Neural progenitor cell (in vitro differentiated cells): ENCODE measurements at regions not wholly inside any gene's neighbourhood (a gene's known extent, or its start where the extent isn't known, plus 50 kb on each side); places are given as distances from the start of the nearest gene placed in this dataset.

ENCODE experiments used
- DNase-seq: peaks from one replicate; pipeline ENCODE4 v3.0.0-alpha.2; 2016; ENCODE audit warnings: low spot score
- H2AFZ ChIP-seq: fragments of 200-600 bp; sonication (generic); replicated peaks from 2 replicates; pipeline ENCODE4 v1.6.1; 2016; ENCODE audit warnings: antibody characterized with exemption
- H3F3A ChIP-seq: fragments of 200-600 bp; sonication (generic); 2 replicates; pipeline ENCODE4 v1.6.1; 2016; ENCODE audit warnings: antibody characterized with exemption, low read depth
- H3K27ac ChIP-seq: fragments of 200-600 bp; sonication (generic); 2 replicates; pipeline ENCODE4 v1.5.1; 2016; ENCODE audit warnings: mild to moderate bottlenecking
- H3K27me3 ChIP-seq: fragments of 200-600 bp; sonication (generic); 2 replicates; pipeline ENCODE4 v1.6.1; 2016; ENCODE audit warnings: mild to moderate bottlenecking, moderate library complexity
- H3K36me3 ChIP-seq: fragments of 200-600 bp; sonication (generic); 2 replicates; pipeline ENCODE4 v1.5.1; 2016
- H3K4me1 ChIP-seq: fragments of 200-600 bp; sonication (generic); 2 replicates; pipeline ENCODE4 v1.6.1; 2016; ENCODE audit warnings: mixed run types
- H3K4me2 ChIP-seq: fragments of 200-600 bp; sonication (generic); 2 replicates; pipeline ENCODE4 v1.6.1; 2016
- H3K4me3 ChIP-seq: fragments of 200-600 bp; sonication (generic); 2 replicates; pipeline ENCODE4 v1.5.1; 2016
- H3K79me2 ChIP-seq: fragments of 200-600 bp; sonication (generic); 2 replicates; pipeline ENCODE4 v1.6.1; 2016; ENCODE audit warnings: low read depth
- H3K9ac ChIP-seq: fragments of 200-600 bp; sonication (generic); 2 replicates; pipeline ENCODE4 v1.6.1; 2016
- H3K9me3 ChIP-seq: fragments of 200-600 bp; sonication (generic); 2 replicates; pipeline ENCODE4 v1.5.1; 2016; ENCODE audit warnings: low read depth
- H4K20me1 ChIP-seq: fragments of 200-600 bp; sonication (generic); 2 replicates; pipeline ENCODE4 v1.6.1; 2016; ENCODE audit warnings: low read depth
- H3K27ac Mint-ChIP-seq: 3 replicates; pipeline ENCODE4 v1.8.0; 2021; ENCODE audit warnings: mixed read lengths
- H3K27me3 Mint-ChIP-seq: 2 replicates; pipeline ENCODE4 v1.8.0; 2022; ENCODE audit warnings: low read depth, mild to moderate bottlenecking, inconsistent platforms, moderate library complexity, mixed read lengths; ENCODE audit not compliant: insufficient read depth
- H3K36me3 Mint-ChIP-seq: 3 replicates; pipeline ENCODE4 v1.8.0; 2021; ENCODE audit warnings: mixed read lengths
- H3K4me1 Mint-ChIP-seq: 3 replicates; pipeline ENCODE4 v1.8.0; 2021; ENCODE audit warnings: mixed read lengths
- H3K4me3 Mint-ChIP-seq: 3 replicates; pipeline ENCODE4 v1.8.0; 2021; ENCODE audit warnings: mild to moderate bottlenecking, moderate library complexity, mixed read lengths
- H3K9me3 Mint-ChIP-seq: 3 replicates; pipeline ENCODE4 v1.8.0; 2020; ENCODE audit warnings: mixed read lengths
- CTCF ChIP-seq: fragments of 200-600 bp; sonication (generic); IDR thresholded peaks from 2 replicates; pipeline ENCODE4 v1.5.1; 2017; ENCODE audit warnings: antibody characterized with exemption, mild to moderate bottlenecking
- EZH2 ChIP-seq: fragments of 200-600 bp; sonication (generic); IDR thresholded peaks from 2 replicates; pipeline ENCODE4 v1.6.1; 2017; ENCODE audit warnings: antibody characterized with exemption, mild to moderate bottlenecking, moderate library complexity
- EZH2phosphoT487 ChIP-seq: fragments of 200-600 bp; sonication (generic); IDR thresholded peaks from 2 replicates; pipeline ENCODE4 v1.6.1; 2017; ENCODE audit warnings: antibody characterized with exemption

- H3K36me3 Mint-ChIP-seq, result peaks cover 2% of the 10 kb centered on the region
- H3F3A ChIP-seq, result no peaks in the 10 kb centered on the region
- no peak overlapping the region for H3K27ac ChIP-seq
- H3K36me3 ChIP-seq, result no peaks in the 10 kb centered on the region
- peaks cover 4% of the 10 kb centered on the region for H3K9me3 Mint-ChIP-seq
- H4K20me1 ChIP-seq, result no peaks in the 10 kb centered on the region
- H3K4me1 Mint-ChIP-seq, result peaks cover 30% of the 10 kb centered on the region
- H3K27me3 ChIP-seq, result peaks cover 73% of the 10 kb centered on the region
- peaks cover 8% of the 10 kb centered on the region for H3K4me1 ChIP-seq
- no peaks in the 10 kb centered on the region for H3K79me2 ChIP-seq
- H3K27me3 Mint-ChIP-seq, result peaks cover 23% of the 10 kb centered on the region
- no peak overlapping the region for H3K4me2 ChIP-seq
- H3K4me3 ChIP-seq, result no peak overlapping the region
- H2AFZ ChIP-seq, result no peak overlapping the region
- no peak overlapping the region for H3K9ac ChIP-seq
- TF ChIP-seq CTCF (no peak), EZH2phosphoT487 (no peak), EZH2 (no peak)
- DNase-seq, result no peak
- no peaks in the 10 kb centered on the region for H3K9me3 ChIP-seq
- no peak overlapping the region for H3K4me3 Mint-ChIP-seq
- no peak overlapping the region for H3K27ac Mint-ChIP-seq
Observed at GRCh38 chr13:110797230-110797877, 83.9 kb downstream of the ING1 start.

GRCh38 chr13:110798081-110798994 lies 84.8 kb downstream of the ING1 start:
- Histone ChIP-seq H3K4me1 (peaks cover 8% of the 10 kb centered on the region), H3F3A (no peaks in the 10 kb centered on the region), H3K4me3 (no peak overlapping the region), H2AFZ (no peak overlapping the region), H3K9ac (no peak overlapping the region), H3K27me3 (peaks cover 76% of the 10 kb centered on the region), H3K36me3 (no peaks in the 10 kb centered on the region), H3K9me3 (no peaks in the 10 kb centered on the region), H3K4me2 (no peak overlapping the region), H3K27ac (no peak overlapping the region), H3K79me2 (no peaks in the 10 kb centered on the region), H4K20me1 (no peaks in the 10 kb centered on the region)
- H3K9me3 Mint-ChIP-seq, result no peaks in the 10 kb centered on the region
- H3K36me3 Mint-ChIP-seq, result no peaks in the 10 kb centered on the region
- DNase-seq, result no peak
- H3K27ac Mint-ChIP-seq, result peak overlapping the region; percentile 87
- H3K27me3 Mint-ChIP-seq, result peaks cover 23% of the 10 kb centered on the region
- H3K4me1 Mint-ChIP-seq, result peaks cover 30% of the 10 kb centered on the region
- TF ChIP-seq CTCF (no peak), EZH2phosphoT487 (no peak), EZH2 (no peak)
- no peak overlapping the region for H3K4me3 Mint-ChIP-seq

GRCh38 chr13:110799246-110800236 lies 86.0 kb downstream of the ING1 start:
- Mint-ChIP-seq H3K9me3 (no peaks in the 10 kb centered on the region), H3K4me3 (peak overlapping the region; percentile 20), H3K27ac (peak overlapping the region; percentile 57), H3K36me3 (no peaks in the 10 kb centered on the region), H3K27me3 (peaks cover 22% of the 10 kb centered on the region), H3K4me1 (peaks cover 29% of the 10 kb centered on the region)
- H3F3A ChIP-seq, result no peaks in the 10 kb centered on the region
- no peaks in the 10 kb centered on the region for H4K20me1 ChIP-seq
- TF ChIP-seq EZH2phosphoT487 (no peak), CTCF (no peak), EZH2 (no peak)
- no peak overlapping the region for H3K4me2 ChIP-seq
- no peaks in the 10 kb centered on the region for H3K9me3 ChIP-seq
- no peak overlapping the region for H3K27ac ChIP-seq
- no peak overlapping the region for H3K4me3 ChIP-seq
- H3K36me3 ChIP-seq, result no peaks in the 10 kb centered on the region
- no peak overlapping the region for H3K9ac ChIP-seq
- no peak overlapping the region for H2AFZ ChIP-seq
- no peak for DNase-seq
- peaks cover 76% of the 10 kb centered on the region for H3K27me3 ChIP-seq
- peaks cover 7% of the 10 kb centered on the region for H3K4me1 ChIP-seq
- H3K79me2 ChIP-seq, result no peaks in the 10 kb centered on the region
